ENCODE measurements at regions not wholly inside any gene's neighbourhood (a gene's known extent, or its start where the extent isn't known, plus 50 kb on each side); places are given as distances from the start of the nearest gene placed in this dataset.

DNA sequence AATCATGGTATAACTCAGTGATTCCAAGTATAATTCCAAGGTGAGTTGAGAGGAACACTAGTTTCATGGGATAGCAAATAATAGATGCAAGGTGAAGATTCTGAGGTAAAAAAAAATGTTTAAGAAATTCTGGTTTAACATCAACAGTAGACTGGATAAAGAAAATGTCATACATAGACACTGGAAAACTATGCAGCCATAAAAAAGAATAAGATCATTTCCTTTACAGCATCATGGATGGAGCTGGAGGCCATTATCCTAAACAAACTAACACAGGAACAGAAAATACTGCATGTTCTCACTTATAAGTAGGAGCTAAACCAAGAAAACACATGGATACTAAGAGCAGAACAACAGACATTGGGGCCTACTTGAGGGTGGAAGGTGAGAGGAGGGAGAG, 54.6 kb upstream of the LEF1 start:
- TF ChIP-seq CTCF (IDR thresholded peaks at IDR 0.05; ENCODE audit: poor library complexity) (no peak), EZH2 (IDR thresholded peaks at IDR 0.05; ENCODE audit: borderline replicate concordance) (no peak), EZH2phosphoT487 (IDR thresholded peaks at IDR 0.05; ENCODE audit: low read depth, severe bottlenecking, unreplicated experiment) (no peak)
